NCI-H748 (cell line): ENCODE measurements at regions not wholly inside any gene's neighbourhood (a gene's known extent, or its start where the extent isn't known, plus 50 kb on each side); places are given as distances from the start of the nearest gene placed in this dataset.
A peak's percentile ranks its signal among the peaks of the same experiment; 100 is the strongest.

ENCODE experiments used
- DNase-seq: peaks from one replicate; lab custom pipeline; 2025; ENCODE audit not compliant: unreplicated experiment; lab: John Stamatoyannopoulos, UW

- DNase-seq, result peak; percentile 95
These were observed 535.6 kb downstream of the INSC start for GRCh38 chr11:15650105-15650938.

- no peak for DNase-seq
These were observed 536.3 kb downstream of the INSC start for GRCh38 chr11:15651033-15651432.

GRCh38 chr11:15651816-15652215 lies 537.1 kb downstream of the INSC start:
- DNase-seq, result no peak

- DNase-seq, result no peak
These were observed 538.5 kb downstream of the INSC start for GRCh38 chr11:15653191-15653710.

- peak; percentile 34 for DNase-seq
These were observed 539.7 kb downstream of the INSC start for GRCh38 chr11:15654451-15654850.

- DNase-seq, result peak; percentile 7
These were observed 540.8 kb downstream of the INSC start for GRCh38 chr11:15655552-15655951.

GRCh38 chr11:15657264-15657663 lies 542.5 kb downstream of the INSC start:
- no peak for DNase-seq

- DNase-seq, result no peak
These were observed 545.8 kb downstream of the INSC start for GRCh38 chr11:15660496-15660895.

GRCh38 chr11:15662285-15662684 lies 547.6 kb downstream of the INSC start:
- DNase-seq, result no peak

GRCh38 chr11:15663777-15664218 lies 549.1 kb downstream of the INSC start:
- peak; percentile 85 for DNase-seq

GRCh38 chr11:15665368-15665871 lies 550.7 kb downstream of the INSC start:
- no peak for DNase-seq

- DNase-seq, result no peak
These were observed 552.5 kb downstream of the INSC start for GRCh38 chr11:15667127-15667725.

- DNase-seq, result no peak
These were observed 554.0 kb downstream of the INSC start for GRCh38 chr11:15668718-15669117.

GRCh38 chr11:15670520-15671070 lies 555.9 kb downstream of the INSC start:
- DNase-seq, result no peak

- no peak for DNase-seq
These were observed 556.5 kb downstream of the INSC start for GRCh38 chr11:15671216-15671615.

GRCh38 chr11:15672825-15673224 lies 558.1 kb downstream of the INSC start:
- DNase-seq, result no peak

- peak; percentile 27 for DNase-seq
These were observed 558.7 kb downstream of the INSC start for GRCh38 chr11:15673408-15673831.

GRCh38 chr11:15674756-15675155 lies 560.0 kb downstream of the INSC start:
- no peak for DNase-seq

- no peak for DNase-seq
These were observed 561.0 kb downstream of the INSC start for GRCh38 chr11:15675683-15676082.

- DNase-seq, result no peak
These were observed 562.5 kb downstream of the INSC start for GRCh38 chr11:15677181-15677580.

- no peak for DNase-seq
These were observed 568.8 kb downstream of the INSC start for GRCh38 chr11:15683528-15683927.

- no peak for DNase-seq
These were observed 570.6 kb downstream of the INSC start for GRCh38 chr11:15685306-15685705.
